MM.1S (cell line): ENCODE measurements at regions not wholly inside any gene's neighbourhood (a gene's known extent, or its start where the extent isn't known, plus 50 kb on each side); places are given as distances from the start of the nearest gene placed in this dataset.

Experiments
- DNase-seq: peaks from one replicate; pipeline ENCODE4 v3.0.0-alpha.2; 2015
- H2AFZ ChIP-seq: fragments of 300-600 bp; sonication (generic); 2 replicates; pipeline ENCODE4 v1.6.0; 2016; ENCODE audit warnings: antibody characterized with exemption, low read length
- H3F3A ChIP-seq: fragments of 300-600 bp; sonication (generic); 2 replicates; pipeline ENCODE4 v1.6.1; 2016; ENCODE audit warnings: mild to moderate bottlenecking, antibody characterized with exemption, low read length, moderate library complexity, mixed read lengths; ENCODE audit not compliant: insufficient read depth
- H3K27ac ChIP-seq: fragments of 300-600 bp; sonication (generic); 2 replicates; pipeline ENCODE4 v1.5.1; 2016; ENCODE audit warnings: mild to moderate bottlenecking, low read length
- H3K27me3 ChIP-seq: fragments of 300-600 bp; sonication (generic); replicated peaks from 2 replicates; pipeline ENCODE4 v1.6.0; 2016; ENCODE audit warnings: low read length; ENCODE audit not compliant: insufficient read depth
- H3K36me3 ChIP-seq: fragments of 300-600 bp; sonication (generic); replicated peaks from 2 replicates; pipeline ENCODE4 v1.6.1; 2016; ENCODE audit warnings: mild to moderate bottlenecking, low read length, mixed read lengths; ENCODE audit not compliant: insufficient read depth
- H3K4me1 ChIP-seq: fragments of 300-600 bp; sonication (generic); 2 replicates; pipeline ENCODE4 v1.6.1; 2016; ENCODE audit warnings: low read length, mixed read lengths
- H3K4me2 ChIP-seq: fragments of 300-600 bp; sonication (generic); 2 replicates; pipeline ENCODE4 v1.6.0; 2016; ENCODE audit warnings: low read depth, low read length
- H3K4me3 ChIP-seq: fragments of 300-600 bp; sonication (generic); 2 replicates; pipeline ENCODE4 v1.5.1; 2016; ENCODE audit warnings: low read length, mixed read lengths
- H3K79me2 ChIP-seq: fragments of 300-600 bp; sonication (generic); 2 replicates; pipeline ENCODE4 v1.6.1; 2016; ENCODE audit warnings: mixed run types, low read length, mixed read lengths
- H3K9ac ChIP-seq: fragments of 300-600 bp; sonication (generic); 2 replicates; pipeline ENCODE4 v1.6.1; 2016; ENCODE audit warnings: low read length, mixed read lengths
- H3K9me2 ChIP-seq: fragments of 300-600 bp; sonication (generic); replicated peaks from 2 replicates; pipeline ENCODE4 v1.6.1; 2016; ENCODE audit warnings: mild to moderate bottlenecking, low read length, mixed read lengths; ENCODE audit not compliant: insufficient read depth
- H3K9me3 ChIP-seq: fragments of 300-600 bp; sonication (generic); replicated peaks from 2 replicates; pipeline ENCODE4 v1.6.1; 2016; ENCODE audit warnings: mild to moderate bottlenecking, low read length, mixed read lengths; ENCODE audit not compliant: insufficient read depth
- H4K20me1 ChIP-seq: fragments of 300-600 bp; sonication (generic); 2 replicates; pipeline ENCODE4 v1.6.1; 2016; ENCODE audit warnings: mild to moderate bottlenecking, low read length, moderate library complexity, mixed read lengths; ENCODE audit not compliant: insufficient read depth
- CTCF ChIP-seq: fragments of 300-600 bp; sonication (generic); IDR thresholded peaks from 2 replicates; pipeline ENCODE4 v1.5.1; 2016; ENCODE audit warnings: antibody characterized with exemption, low read length, mixed read lengths
- EZH2 ChIP-seq: fragments of 300-600 bp; sonication (generic); optimal IDR thresholded peaks from 2 replicates; pipeline ENCODE3; 2017; ENCODE audit warnings: low read depth, mild to moderate bottlenecking, antibody characterized with exemption, low read length, mixed read lengths
- EZH2phosphoT487 ChIP-seq: fragments of 300-600 bp; sonication (generic); IDR thresholded peaks from 2 replicates; pipeline ENCODE4 v1.6.1; 2018; ENCODE audit warnings: antibody characterized with exemption, low read length

- Histone ChIP-seq H3K36me3 (no peaks in the 10 kb centered on the region), H3K4me3 (no peak overlapping the region), H3K27ac (no peak overlapping the region), H3K4me1 (0 out of 2 replicates have a peak, but pooled peaks cover 4% of the 10 kb centered on the region), H3K9ac (no peak overlapping the region), H3K9me2 (no peaks in the 10 kb centered on the region), H3F3A (no peaks in the 10 kb centered on the region), H3K79me2 (no peaks in the 10 kb centered on the region), H4K20me1 (no peaks in the 10 kb centered on the region), H3K4me2 (no peak overlapping the region), H3K27me3 (no peaks in the 10 kb centered on the region), H2AFZ (no peak overlapping the region), H3K9me3 (no peaks in the 10 kb centered on the region)
- TF ChIP-seq CTCF, result no peak
- TF ChIP-seq EZH2, result no peak
- TF ChIP-seq EZH2phosphoT487, result no peak
- no peak for DNase-seq
Observed at GRCh38 chr2:111620281-111620680, 263.7 kb downstream of the ANAPC1 start.

GRCh38 chr2:111622859-111623258, 261.1 kb downstream of the ANAPC1 start:
- Histone ChIP-seq H3K9ac (no peak overlapping the region), H3K27ac (no peak overlapping the region)
- TF ChIP-seq EZH2, result no peak
- no peak for TF ChIP-seq CTCF
- no peak for TF ChIP-seq EZH2phosphoT487

GRCh38 chr2:111623380-111623779, 260.6 kb downstream of the ANAPC1 start:
- Histone ChIP-seq H3K4me2 (no peak overlapping the region), H2AFZ (no peak overlapping the region), H3K79me2 (no peaks in the 10 kb centered on the region), H3K9me2 (no peaks in the 10 kb centered on the region), H3K9me3 (no peaks in the 10 kb centered on the region), H3K27ac (no peak overlapping the region), H3K4me3 (no peak overlapping the region), H3K36me3 (no peaks in the 10 kb centered on the region), H3K4me1 (0 out of 2 replicates have a peak, but pooled peaks cover 4% of the 10 kb centered on the region), H4K20me1 (no peaks in the 10 kb centered on the region), H3K27me3 (no peaks in the 10 kb centered on the region), H3F3A (no peaks in the 10 kb centered on the region), H3K9ac (no peak overlapping the region)
- TF ChIP-seq EZH2, result no peak
- no peak for TF ChIP-seq EZH2phosphoT487
- TF ChIP-seq CTCF, result no peak
- DNase-seq, result no peak

More at GRCh38 chr2:111622859-111623258, 261.1 kb downstream of the ANAPC1 start:
- H3K79me2 ChIP-seq, result no peaks in the 10 kb centered on the region
- H3K4me3 ChIP-seq, result no peak overlapping the region
- 0 out of 2 replicates have a peak, but pooled peaks cover 4% of the 10 kb centered on the region for H3K4me1 ChIP-seq
- no peaks in the 10 kb centered on the region for H3K27me3 ChIP-seq
- no peaks in the 10 kb centered on the region for H4K20me1 ChIP-seq
- no peaks in the 10 kb centered on the region for H3K9me2 ChIP-seq
- H3K4me2 ChIP-seq, result no peak overlapping the region
- no peak overlapping the region for H2AFZ ChIP-seq
- H3F3A ChIP-seq, result no peaks in the 10 kb centered on the region
- no peaks in the 10 kb centered on the region for H3K9me3 ChIP-seq
- H3K36me3 ChIP-seq, result no peaks in the 10 kb centered on the region
- DNase-seq, result no peak
